Jurkat, Clone E6-1 (cell line): ENCODE measurements at regions not wholly inside any gene's neighbourhood (a gene's known extent, or its start where the extent isn't known, plus 50 kb on each side); places are given as distances from the start of the nearest gene placed in this dataset.

Experiments
- DNase-seq: peaks from one replicate; pipeline ENCODE4 v3.0.0-alpha.2; 2011; ENCODE audit warnings: low read depth, low spot score
- H3K4me3 ChIP-seq: 2 replicates; pipeline ENCODE4 v1.5.1; 2011; ENCODE audit warnings: mild to moderate bottlenecking, low read length, control low read depth, moderate library complexity

DNA sequence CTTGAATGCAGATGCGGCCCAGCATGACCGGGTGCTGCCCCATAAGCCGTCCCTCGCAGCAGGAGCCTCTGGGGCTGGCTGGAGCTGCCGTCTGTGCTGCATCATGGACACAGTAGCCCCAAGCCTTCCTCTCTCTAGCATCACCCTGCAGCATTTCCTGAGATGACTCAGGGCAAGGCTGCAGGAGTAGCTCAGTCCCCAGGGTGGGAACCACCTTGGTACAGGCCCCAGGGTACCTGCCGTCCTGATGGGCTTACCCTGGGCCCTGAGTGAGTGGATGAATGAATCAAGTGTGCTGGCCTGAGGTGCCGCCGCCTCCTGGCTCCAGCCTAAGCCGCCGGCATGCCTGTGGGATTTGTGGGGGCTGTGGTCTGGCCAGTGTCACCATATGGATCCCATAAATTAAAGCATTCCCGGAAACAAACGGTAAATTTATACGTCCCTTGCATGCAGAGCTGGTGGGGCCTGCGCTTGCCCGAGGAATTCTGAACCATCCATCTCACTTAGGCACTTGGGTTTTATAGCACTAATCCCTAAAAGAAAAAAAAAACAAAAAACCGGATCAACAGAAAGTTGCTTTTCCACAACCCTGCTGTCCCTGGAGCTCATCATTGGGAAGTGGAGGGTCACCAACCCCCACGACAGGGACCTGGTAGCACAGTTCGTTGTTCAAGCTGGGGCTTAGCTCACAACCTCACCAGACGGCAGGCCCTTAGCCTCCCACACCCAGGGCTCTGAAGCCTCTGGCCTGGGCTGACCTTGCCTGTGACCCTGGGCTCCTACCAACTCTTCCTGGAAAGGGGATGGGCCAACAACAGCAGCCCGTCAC is 242.6 kb upstream of the CIBAR2 start:
- DNase-seq = no peak

DNA sequence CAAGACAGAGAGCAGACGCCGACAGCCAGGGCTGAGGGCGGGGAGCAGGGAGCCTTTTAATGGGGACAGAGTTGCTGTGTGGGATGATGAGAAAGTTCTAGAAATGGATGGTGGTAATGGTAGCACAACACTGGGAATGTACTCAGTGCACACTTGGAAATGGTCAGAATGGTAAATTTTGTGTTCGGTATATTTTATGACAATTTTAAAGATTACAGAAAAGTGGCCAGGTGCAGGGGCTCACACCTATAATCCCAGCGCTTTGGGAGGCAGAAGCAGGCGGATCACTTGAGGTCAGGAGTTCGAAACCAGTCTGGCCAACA is 243.2 kb upstream of the CIBAR2 start:
- H3K4me3 ChIP-seq = no peak overlapping the region
- no peak for DNase-seq

More for the DNA sequence above, 242.6 kb upstream of the CIBAR2 start:
- no peak overlapping the region for H3K4me3 ChIP-seq

DNA sequence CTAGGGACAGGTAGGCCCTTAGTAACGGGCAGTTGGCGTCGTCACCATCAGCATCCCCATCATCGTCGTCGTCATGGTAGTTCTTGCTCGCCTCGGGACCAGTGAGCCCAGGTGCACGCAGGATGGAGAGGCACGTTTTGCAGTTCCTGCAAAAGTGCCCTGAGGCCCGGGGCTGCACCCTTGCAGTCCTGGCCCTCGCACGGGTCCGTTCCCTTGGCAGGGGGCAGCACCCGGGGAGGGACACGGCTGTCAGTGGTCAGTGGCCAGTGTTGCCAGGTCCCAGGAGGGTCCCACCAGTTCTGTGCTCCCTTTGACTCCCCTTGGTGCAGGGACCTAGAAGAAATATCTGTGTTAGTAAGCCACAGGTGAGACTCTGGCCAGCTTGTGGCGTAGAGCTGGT is 243.9 kb upstream of the CIBAR2 start:
- no peak for DNase-seq

DNA sequence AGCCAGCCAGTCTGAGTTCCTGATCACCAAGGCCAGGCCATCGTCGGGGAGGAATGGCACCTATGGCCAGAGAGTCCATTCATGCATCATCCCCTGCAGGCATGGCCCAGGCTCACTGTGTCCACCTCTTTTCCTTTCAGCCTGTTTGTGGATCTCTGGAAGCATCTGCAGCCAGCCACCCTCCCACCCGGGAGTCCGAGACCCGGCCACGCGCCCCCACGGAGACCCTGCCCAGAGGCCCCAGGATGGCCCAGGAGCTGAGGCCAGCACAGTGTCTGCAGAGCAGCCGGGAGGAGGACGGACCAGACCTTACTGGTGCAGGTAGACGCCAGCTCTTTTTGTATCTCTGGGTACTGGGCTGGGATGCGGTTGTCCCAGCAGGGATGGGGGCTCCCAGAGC is 245.1 kb upstream of the CIBAR2 start:
- DNase-seq = no peak

More for the DNA sequence above, 243.9 kb upstream of the CIBAR2 start:
- no peak overlapping the region for H3K4me3 ChIP-seq

DNA sequence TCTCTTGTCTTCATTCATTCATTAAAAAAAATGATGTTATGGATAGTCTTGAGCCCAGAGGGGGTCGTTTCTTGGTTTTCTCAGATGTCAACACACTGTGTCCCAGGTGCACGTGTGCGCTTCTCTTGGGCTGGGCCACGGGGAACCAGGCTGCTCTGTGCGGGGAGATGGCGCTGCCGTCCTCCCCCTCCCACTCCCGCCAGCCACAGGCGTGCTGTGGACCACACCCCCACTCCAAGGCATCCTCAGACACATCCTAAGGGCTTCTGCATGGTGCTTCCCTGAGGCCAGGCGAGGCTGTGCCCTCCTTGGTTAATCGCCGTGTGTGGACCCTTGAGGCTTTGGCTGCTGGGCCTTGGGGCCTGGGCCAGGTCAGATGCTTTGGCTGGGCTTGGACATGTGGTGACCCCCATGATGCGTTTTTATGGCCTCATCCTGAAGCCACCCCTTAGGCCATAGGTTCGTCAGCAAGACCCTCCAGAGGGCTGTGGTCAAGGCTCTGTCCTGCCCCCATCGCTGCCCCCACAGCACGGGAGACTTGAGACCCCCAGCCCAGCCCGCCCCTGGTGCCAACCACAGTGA is 245.7 kb upstream of the CIBAR2 start:
- DNase-seq = no peak
- H3K4me3 ChIP-seq = no peak overlapping the region

More for the DNA sequence above, 245.1 kb upstream of the CIBAR2 start:
- H3K4me3 ChIP-seq = no peak overlapping the region

DNA sequence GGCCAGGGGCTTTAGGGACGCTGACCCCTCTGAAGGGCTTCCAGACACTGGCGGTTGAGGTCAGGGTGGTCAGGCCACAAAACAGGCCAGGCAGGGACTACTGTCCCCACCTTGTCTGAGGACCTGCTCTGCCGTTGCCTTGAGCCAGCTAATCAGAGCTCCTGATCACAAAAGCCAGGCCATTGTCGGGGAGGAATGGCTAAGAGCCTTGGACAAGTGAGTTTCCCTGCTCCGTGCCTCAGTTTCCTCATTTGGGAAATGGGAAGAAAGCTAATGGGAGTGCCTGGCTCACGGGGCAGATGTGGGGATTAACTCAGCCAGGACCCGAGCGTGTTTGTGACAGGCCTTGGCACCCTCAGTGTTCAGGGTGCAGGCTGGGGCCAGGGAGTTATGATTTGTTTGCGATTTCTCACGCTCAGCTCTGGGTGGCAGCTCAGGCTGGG is 246.5 kb upstream of the CIBAR2 start:
- DNase-seq = no peak
- no peak overlapping the region for H3K4me3 ChIP-seq

DNA sequence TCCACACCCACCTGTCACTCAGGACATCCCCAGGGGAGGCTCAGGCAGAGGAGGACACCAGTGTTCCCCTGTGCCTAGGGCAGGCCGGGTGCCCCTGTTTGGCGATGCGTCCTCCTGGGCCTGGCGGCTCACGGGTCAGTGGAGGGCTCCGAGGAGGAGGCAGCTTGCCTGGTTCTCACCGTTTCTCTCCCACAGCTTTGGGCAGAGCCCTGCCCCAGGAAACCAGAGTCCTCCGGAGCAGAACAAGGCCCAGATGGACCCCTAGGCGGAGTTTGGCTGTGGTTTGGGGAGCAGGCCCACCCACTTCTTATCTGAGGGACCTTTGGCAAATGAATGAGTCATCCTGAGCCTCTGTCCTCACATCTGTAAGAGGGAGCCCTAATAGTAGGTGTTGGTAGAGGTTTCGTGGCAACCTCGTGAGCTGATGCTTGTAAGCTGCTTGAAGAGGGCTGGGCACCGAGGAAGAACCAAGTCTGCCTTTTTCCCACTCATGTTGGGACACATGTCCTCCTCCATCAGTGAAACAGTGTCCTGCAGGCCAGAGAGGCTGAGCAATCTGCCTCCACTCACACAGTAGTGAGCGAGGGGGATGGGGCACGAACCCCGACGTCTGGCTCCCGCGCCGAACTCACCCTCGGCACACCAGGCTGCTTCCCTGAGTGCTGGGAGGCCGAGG is 247.0 kb upstream of the CIBAR2 start:
- no peak for DNase-seq
- no peak overlapping the region for H3K4me3 ChIP-seq

DNA sequence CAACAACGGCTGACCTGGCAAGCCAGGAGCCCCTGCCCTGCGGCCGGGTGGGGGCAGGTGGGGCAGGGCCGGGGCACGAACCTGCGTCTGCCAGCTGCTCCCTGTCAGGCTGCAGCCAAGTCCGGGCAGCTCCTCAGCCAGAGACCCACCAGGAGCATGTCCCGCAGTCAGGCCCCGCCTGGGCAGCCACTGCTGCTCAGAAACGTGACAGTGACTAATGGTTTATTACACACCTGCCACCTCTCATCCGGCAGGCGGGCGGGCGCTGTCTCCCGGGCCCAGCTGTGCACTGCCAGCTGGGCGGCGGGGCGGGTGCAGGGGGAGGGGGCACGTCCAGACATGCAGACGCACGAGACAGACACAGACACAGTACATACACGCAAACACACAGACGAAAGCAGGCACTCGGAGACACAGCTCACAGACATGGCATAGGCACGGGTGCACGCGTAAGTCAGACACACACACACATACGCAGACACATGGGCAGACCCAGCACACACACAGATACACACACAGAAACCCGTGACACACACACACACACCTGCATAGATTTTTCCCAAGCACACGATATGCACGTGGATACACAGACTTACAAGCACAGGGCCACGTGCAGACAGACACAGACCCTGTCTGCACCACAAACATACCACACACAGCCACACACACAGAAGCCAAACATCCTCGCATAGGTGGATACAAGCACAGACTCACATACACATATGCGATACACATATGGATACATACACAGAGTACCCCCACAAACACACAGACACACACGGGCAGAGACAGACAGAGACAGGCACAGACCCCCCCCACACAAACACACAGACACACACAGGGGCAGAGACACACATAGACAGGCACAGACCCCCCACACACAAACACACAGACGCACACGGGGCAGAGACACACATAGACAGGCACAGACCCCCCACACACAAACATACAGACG is 248.3 kb upstream of the CIBAR2 start:
- peak; percentile 57 for DNase-seq
- no peak overlapping the region for H3K4me3 ChIP-seq

DNA sequence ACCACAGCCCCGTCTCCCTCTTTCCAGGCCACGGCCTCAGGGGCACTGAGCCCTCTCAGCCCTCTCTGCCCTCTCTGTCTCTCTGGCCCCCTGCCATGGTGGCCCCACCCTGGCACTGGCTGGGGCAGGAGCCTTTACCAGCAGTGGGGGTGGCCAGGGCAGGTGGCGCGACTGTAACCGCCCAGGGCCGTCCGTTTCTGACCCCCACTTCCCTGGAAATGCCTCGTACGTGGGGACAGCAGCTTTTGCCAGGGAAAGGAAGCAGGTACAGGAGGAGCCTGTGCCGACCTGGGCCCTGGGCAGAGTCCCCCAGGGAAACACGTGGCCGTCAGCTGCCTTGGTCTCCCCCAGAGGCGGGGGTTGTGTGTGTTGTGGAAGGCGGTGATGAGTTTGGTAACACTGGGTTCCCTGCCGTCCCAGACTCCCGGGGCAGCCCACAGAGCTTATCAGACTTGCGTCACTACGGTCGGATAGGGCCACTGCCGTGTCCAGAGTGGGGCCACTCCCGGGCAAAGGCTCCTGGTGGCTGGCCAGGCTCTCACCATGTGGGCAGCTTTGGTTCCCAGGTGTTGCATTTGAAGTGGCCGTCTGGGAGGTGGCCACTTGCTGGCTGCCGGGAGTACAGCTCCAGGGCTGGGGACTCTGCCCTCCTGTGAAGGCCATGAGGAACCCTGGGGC is 249.3 kb upstream of the CIBAR2 start:
- H3K4me3 ChIP-seq = no peak overlapping the region
- no peak for DNase-seq

DNA sequence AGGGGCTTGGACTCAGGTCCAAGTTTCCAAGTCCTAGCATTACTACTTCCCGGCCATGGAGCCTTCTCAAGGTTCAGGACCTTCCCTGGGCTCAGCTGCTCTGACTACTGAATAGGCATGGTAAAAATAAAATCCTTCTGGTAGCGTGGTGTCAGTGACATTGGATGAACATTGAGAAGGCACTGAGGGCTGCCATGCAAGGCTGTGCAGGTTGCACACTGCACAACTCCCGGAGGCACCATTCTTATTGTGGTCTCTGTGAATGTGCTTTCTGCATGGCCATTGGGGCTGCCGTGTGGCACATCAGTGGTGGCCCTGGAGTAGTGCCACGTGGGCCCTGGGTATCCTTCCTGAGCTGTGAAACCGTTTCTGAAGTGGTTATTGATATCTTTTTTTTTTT is 250.2 kb upstream of the CIBAR2 start:
- H3K4me3 ChIP-seq = no peak overlapping the region
- no peak for DNase-seq

DNA sequence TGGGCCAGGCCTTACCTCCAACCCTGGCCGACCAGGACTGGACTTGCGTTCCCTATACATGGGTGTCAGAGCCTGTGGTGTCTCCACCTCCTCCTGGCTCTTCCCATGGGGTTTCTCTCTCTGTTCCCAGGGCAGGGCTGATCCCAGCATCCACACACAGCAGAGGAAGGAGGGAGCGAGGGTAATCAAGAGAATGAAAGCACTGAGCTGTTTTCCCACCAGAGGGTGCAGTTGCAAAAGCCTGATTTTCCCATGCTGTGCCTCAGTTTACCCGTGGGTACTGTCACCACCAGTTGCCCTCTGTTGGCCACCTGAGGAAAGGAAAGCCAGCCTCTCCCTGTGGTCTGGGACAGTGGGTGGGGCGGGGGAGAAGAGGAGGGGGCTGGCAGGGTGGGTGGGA is 249.7 kb upstream of the GSE1 start:
- H3K4me3 ChIP-seq = no peak overlapping the region
- no peak for DNase-seq

DNA sequence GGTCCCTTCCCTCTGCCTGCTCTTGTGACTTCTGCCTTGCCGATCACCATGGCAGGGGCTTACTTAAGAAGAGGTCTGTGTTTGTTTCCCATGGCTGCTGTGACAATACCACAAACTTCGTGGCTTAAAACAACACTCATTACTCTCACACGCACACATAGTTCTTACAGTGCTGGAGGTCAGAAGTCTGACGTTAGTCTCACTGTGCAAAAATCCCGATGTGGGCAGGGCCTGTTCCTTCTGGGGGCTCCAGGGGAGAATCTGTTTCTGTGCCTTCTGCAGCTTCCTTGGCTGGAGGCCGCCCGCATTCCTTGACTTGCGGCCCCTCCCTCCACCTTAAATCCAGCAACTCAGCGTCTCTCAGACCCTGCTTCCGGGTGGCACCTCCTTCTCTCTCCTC is 249.2 kb upstream of the GSE1 start:
- DNase-seq = no peak
- no peak overlapping the region for H3K4me3 ChIP-seq

DNA sequence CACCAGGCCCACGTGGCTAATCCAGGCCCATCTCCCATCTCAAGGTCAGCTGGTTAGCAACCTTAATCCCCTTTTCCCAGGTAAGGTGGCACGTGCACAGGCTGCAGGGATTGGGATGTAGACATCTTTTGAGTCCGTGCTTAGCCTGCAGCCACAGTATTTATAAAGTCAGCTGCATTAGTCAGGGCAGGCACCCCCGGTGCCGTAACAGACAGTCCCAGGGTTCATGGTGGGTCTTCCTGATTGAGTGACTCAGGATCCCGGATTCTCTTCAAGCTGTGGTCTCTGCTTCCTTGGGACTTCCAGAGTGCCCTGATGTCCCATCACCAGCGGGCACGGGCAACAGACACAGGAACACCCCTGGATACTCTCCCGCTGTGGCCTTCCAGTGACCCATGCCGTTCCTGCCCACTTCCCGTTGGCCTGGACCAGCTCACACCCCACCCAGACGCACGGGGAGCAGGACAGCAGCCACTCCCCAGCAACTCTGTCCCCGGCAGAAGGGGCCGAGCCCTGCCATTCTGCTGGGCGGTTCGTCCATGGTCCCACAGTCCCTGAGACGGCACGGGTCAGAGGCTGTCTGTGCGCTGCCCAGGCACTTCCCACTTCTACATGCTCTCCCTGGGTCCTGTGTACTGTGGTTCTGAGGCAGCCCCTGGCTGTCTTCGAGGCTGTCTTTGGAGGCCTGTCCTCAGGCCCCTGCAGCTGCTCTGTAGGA is 248.6 kb upstream of the GSE1 start:
- no peak for DNase-seq
- no peak overlapping the region for H3K4me3 ChIP-seq

DNA sequence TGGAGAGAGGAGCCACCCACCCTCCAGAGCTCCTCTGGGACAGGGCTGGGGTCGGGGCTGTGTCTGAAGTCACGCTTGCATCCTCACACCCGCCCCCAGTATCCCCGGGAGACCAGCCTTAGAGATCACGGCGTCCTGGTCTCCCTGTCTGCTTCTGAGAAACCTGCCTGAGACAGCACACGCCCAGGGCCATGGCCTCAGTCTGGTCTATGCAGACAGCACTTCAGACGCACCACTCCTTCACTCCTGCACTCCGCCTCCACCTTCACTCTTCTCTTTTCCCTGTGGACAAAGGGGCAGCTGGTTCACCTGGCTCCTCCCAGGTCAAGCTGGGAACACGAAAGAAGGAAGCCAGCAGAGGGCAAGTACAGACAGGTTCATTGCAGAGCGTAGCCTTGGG is 248.0 kb upstream of the GSE1 start:
- DNase-seq = no peak
- H3K4me3 ChIP-seq = no peak overlapping the region

DNA sequence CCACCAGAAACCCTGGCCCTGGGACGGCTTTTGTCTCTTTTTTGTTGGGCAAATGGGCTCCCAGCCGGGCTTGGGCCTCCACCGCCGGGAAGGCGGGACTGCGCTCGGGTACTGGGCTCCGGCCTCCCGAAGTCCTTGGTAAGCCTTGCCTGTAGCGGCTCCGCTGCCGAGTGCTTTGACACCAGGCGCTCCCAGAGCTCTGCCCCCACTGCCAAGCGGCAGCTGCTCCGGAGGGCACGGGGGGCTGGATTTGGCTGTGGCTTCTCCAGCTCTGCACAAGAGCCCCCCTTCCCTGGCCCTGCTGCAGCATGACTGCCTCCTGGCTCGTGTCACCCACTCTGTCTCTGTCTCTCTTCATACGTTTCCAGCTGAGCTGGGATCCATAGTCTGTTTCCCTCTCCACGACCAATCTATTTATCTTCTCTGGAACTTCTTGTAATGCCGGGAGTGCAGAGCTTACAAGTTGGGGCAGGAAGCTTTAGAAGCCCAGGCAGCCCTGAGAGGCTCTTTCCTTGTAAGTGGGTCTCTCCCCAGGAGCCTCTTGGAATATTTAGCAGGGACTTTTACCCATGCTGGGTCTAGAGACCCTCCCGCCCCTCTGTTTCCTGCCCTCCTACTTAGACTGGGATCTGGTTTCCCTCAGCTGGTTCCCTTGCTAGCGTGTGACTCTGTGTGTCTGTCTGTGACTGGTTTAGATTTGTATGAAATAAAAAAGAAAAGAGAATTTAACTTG is 246.9 kb upstream of the GSE1 start:
- no peak for DNase-seq

DNA sequence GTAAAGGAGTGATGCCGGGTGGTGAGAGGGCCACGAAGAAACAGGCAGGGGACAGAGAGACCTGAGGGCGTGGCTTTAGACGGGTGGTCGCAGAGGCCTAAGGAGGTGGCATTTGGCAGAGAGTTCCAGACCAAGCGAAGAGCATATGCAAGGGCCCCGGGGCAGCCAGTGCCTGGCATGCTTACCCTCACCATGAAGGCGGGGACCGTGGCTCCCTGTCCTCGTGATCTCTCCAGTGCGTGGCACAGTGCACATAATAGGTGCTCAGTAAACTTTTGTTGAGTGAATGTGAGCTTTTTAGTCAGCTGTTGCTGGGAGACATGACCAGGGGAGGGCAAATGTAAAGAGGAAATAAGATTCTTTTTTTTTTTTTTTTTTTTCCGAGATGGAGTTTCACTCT is 245.6 kb upstream of the GSE1 start:
- no peak for DNase-seq
- H3K4me3 ChIP-seq = no peak overlapping the region

More for the DNA sequence above, 246.9 kb upstream of the GSE1 start:
- no peak overlapping the region for H3K4me3 ChIP-seq

DNA sequence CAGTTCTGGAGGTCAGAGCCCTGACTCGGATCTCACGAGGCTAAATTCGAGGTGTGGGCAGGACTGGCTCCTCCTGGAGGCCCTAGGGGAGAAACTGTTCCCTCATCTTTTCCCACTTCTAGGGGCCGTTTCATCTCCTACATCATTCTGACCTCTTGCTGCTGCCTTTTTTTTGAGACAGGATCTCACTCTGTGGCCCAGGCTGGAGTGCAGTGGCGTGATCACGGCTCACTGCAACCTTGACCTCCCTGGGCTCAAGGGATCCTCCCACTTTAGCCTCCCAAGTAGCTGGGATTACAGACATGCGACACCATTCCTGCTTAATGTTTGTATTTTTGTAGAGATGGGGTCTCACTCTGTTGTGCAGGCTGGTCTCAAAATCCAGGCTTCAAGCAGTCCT is 244.1 kb upstream of the GSE1 start:
- no peak for DNase-seq

More for the DNA sequence above, 244.1 kb upstream of the GSE1 start:
- H3K4me3 ChIP-seq = no peak overlapping the region
